Fibroblast of lung (primary cell): ENCODE measurements at regions not wholly inside any gene's neighbourhood (a gene's known extent, or its start where the extent isn't known, plus 50 kb on each side); places are given as distances from the start of the nearest gene placed in this dataset.

Source experiments
- DNase-seq, 2 donors: peaks; one replicate each; pipeline versions ENCODE4 v3.0.0 to v3.0.0-alpha.2; 2010; ENCODE audit warnings: low read depth in 2 of 2
- H2AFZ ChIP-seq: 2 replicates; pipeline ENCODE4 v1.5.1; 2012; ENCODE audit warnings: low read length, control low read depth, inconsistent platforms
- H3K27ac ChIP-seq: 2 replicates; pipeline ENCODE4 v1.5.1; 2011; ENCODE audit warnings: low read length, control low read depth; ENCODE audit not compliant: insufficient read depth
- H3K27me3 ChIP-seq: 2 replicates; pipeline ENCODE4 v1.5.1; 2011; ENCODE audit warnings: mild to moderate bottlenecking, low read length; ENCODE audit not compliant: control insufficient read depth, insufficient read depth
- H3K36me3 ChIP-seq: 2 replicates; pipeline ENCODE4 v1.5.1; 2011; ENCODE audit warnings: low read length; ENCODE audit not compliant: control insufficient read depth, insufficient read depth
- H3K4me1 ChIP-seq: 2 replicates; pipeline ENCODE4 v1.5.1; 2011; ENCODE audit warnings: low read length; ENCODE audit not compliant: control insufficient read depth, insufficient read depth; ENCODE audit errors: extremely low read depth
- H3K4me2 ChIP-seq: 2 replicates; pipeline ENCODE4 v1.5.1; 2011; ENCODE audit warnings: low read length, control low read depth; ENCODE audit not compliant: insufficient read depth; ENCODE audit errors: extremely low read depth
- H3K4me3 ChIP-seq, 4 experiments: fragments of 200-600 bp in 1 of 4; sonication (generic) in 1 of 4; replicated peaks in 1 of 4; 2 replicates each; pipeline ENCODE4 v1.5.1; 2011 to 2016; ENCODE audit warnings: low read length in 4 of 4, low read depth in 3 of 4, mild to moderate bottlenecking in 3 of 4, control low read depth in 2 of 4, inconsistent platforms in 1 of 4, mixed read lengths in 1 of 4; ENCODE audit not compliant: insufficient read depth in 1 of 4; ENCODE audit errors: control extremely low read depth in 1 of 4
- H3K79me2 ChIP-seq: 2 replicates; pipeline ENCODE4 v1.5.1; 2012; ENCODE audit warnings: mild to moderate bottlenecking, low read length, inconsistent platforms; ENCODE audit not compliant: control insufficient read depth, insufficient read depth
- H3K9ac ChIP-seq: 2 replicates; pipeline ENCODE4 v1.5.1; 2011; ENCODE audit warnings: mild to moderate bottlenecking, low read length, control low read depth; ENCODE audit not compliant: insufficient read depth
- H3K9me3 ChIP-seq: 2 replicates; pipeline ENCODE4 v1.5.1; 2012; ENCODE audit warnings: low read depth, low read length; ENCODE audit not compliant: control insufficient read depth, insufficient read depth
- H4K20me1 ChIP-seq: 2 replicates; pipeline ENCODE4 v1.5.1; 2011; ENCODE audit warnings: low read length; ENCODE audit not compliant: control insufficient read depth, insufficient read depth; ENCODE audit errors: extremely low read depth
- CTCF ChIP-seq, 2 donors: IDR thresholded peaks in 1 of 2; conservative IDR thresholded peaks in 1 of 2; 1 replicate in 1 of 2; 2 replicates in 1 of 2; pipeline ENCODE4 v1.5.1; 2011 to 2012; ENCODE audit warnings: low read length in 2 of 2, control low read depth in 1 of 2, inconsistent platforms in 1 of 2, low read depth in 1 of 2, mild to moderate bottlenecking in 1 of 2
- EZH2 ChIP-seq: IDR thresholded peaks from 2 replicates; pipeline ENCODE4 v1.5.1; 2012; ENCODE audit warnings: low read length, control low read depth, mild to moderate bottlenecking; ENCODE audit errors: missing control alignments

- Histone ChIP-seq H3K4me3 (no peak overlapping the region), H3K27me3 (no peaks in the 10 kb centered on the region), H3K79me2 (no peaks in the 10 kb centered on the region), H3K27ac (no peak overlapping the region), H3K4me2 (no peak overlapping the region), H3K4me1 (no peaks in the 10 kb centered on the region), H3K9me3 (no peaks in the 10 kb centered on the region), H3K9ac (no peak overlapping the region), H3K36me3 (no peaks in the 10 kb centered on the region), H4K20me1 (no peaks in the 10 kb centered on the region), H2AFZ (no peak overlapping the region)
- no peak for DNase-seq
- no peak for TF ChIP-seq CTCF (conservative IDR thresholded peaks at IDR 0.05 in 1 of 2, IDR thresholded peaks at IDR 0.05 in 1 of 2; ENCODE audit: low read depth in 1 of 2, low read length in 2 of 2)
- TF ChIP-seq EZH2 = no peak
These were observed 84.8 kb upstream of the PHF14 start for GRCh38 chr7:10888861-10889260.

- no peaks in the 10 kb centered on the region for H3K4me1 ChIP-seq
- H3K9ac ChIP-seq = no peak overlapping the region
- DNase-seq = peak; percentile 56 to 72
- no peak overlapping the region for H3K27ac ChIP-seq
- H3K9me3 ChIP-seq = no peaks in the 10 kb centered on the region
- H3K36me3 ChIP-seq = no peaks in the 10 kb centered on the region
- no peaks in the 10 kb centered on the region for H3K79me2 ChIP-seq
- H3K4me3 ChIP-seq = no peak overlapping the region
- no peak overlapping the region for H3K4me2 ChIP-seq
- no peak overlapping the region for H2AFZ ChIP-seq
- H4K20me1 ChIP-seq = no peaks in the 10 kb centered on the region
- TF ChIP-seq EZH2 (no peak), CTCF (conservative IDR thresholded peaks at IDR 0.05 in 1 of 2, IDR thresholded peaks at IDR 0.05 in 1 of 2; ENCODE audit: low read depth in 1 of 2, low read length in 2 of 2) (peak; percentile 72 to 89)
- no peaks in the 10 kb centered on the region for H3K27me3 ChIP-seq
These were observed 84.3 kb upstream of the PHF14 start for GRCh38 chr7:10889266-10889898.

- H3K4me1 ChIP-seq = no peaks in the 10 kb centered on the region
- H3K9ac ChIP-seq = no peak overlapping the region
- no peak for DNase-seq
- TF ChIP-seq CTCF (conservative IDR thresholded peaks at IDR 0.05 in 1 of 2, IDR thresholded peaks at IDR 0.05 in 1 of 2; ENCODE audit: low read depth in 1 of 2, low read length in 2 of 2) (no peak), EZH2 (no peak)
- no peaks in the 10 kb centered on the region for H4K20me1 ChIP-seq
- H3K4me2 ChIP-seq = no peak overlapping the region
- H3K79me2 ChIP-seq = no peaks in the 10 kb centered on the region
- no peak overlapping the region for H2AFZ ChIP-seq
- no peak overlapping the region for H3K27ac ChIP-seq
- H3K36me3 ChIP-seq = no peaks in the 10 kb centered on the region
- no peak overlapping the region for H3K4me3 ChIP-seq
- no peaks in the 10 kb centered on the region for H3K9me3 ChIP-seq
- no peaks in the 10 kb centered on the region for H3K27me3 ChIP-seq
These were observed 65.1 kb upstream of the PHF14 start for GRCh38 chr7:10908600-10908999.
